ENCODE measurements at regions not wholly inside any gene's neighbourhood (a gene's known extent, or its start where the extent isn't known, plus 50 kb on each side); places are given as distances from the start of the nearest gene placed in this dataset.

- Mint-ChIP-seq H3K4me3 (no peak overlapping the region), H3K9me3 (peaks cover 5% of the 10 kb centered on the region), H3K27ac (no peak overlapping the region), H3K27me3 (ENCODE audit: low read depth) (no peaks in the 10 kb centered on the region), H3K4me1 (no peaks in the 10 kb centered on the region), H3K36me3 (no peaks in the 10 kb centered on the region)
- POLR2A ChIA-PET = no interaction called here
- CTCF ChIA-PET = interaction anchor here (1.1 kb wide), 1 partner anchor 181 kb away, joined by 3 read pairs; no protein-coding TSS in a partner anchor
- TF ChIP-seq IRF2 (CRISPR knock-in tag; IDR thresholded peaks at IDR 0.05; ENCODE audit: borderline replicate concordance, low read depth) (no peak), RELA (CRISPR knock-in tag; IDR thresholded peaks at IDR 0.05; ENCODE audit: borderline replicate concordance) (no peak), FOXP1 (CRISPR knock-in tag; IDR thresholded peaks at IDR 0.05; ENCODE audit: borderline replicate concordance) (no peak), NFATC4 (CRISPR knock-in tag; IDR thresholded peaks at IDR 0.05) (no peak), NR2C2 (CRISPR knock-in tag; IDR thresholded peaks at IDR 0.05) (no peak), ZBTB21 (CRISPR knock-in tag; IDR thresholded peaks at IDR 0.05; ENCODE audit: borderline replicate concordance) (no peak), ZMAT4 (CRISPR knock-in tag; IDR thresholded peaks at IDR 0.05) (no peak), JUN (CRISPR knock-in tag; IDR thresholded peaks at IDR 0.05) (no peak), GRHL2 (CRISPR knock-in tag; IDR thresholded peaks at IDR 0.05; ENCODE audit: insufficient replicate concordance, severe bottlenecking) (no peak), PREB (CRISPR knock-in tag; IDR thresholded peaks at IDR 0.05; ENCODE audit: borderline replicate concordance) (no peak), SMAD3 (CRISPR knock-in tag; IDR thresholded peaks at IDR 0.05; ENCODE audit: borderline replicate concordance) (no peak), CREB1 (CRISPR knock-in tag; IDR thresholded peaks at IDR 0.05) (no peak), ZNF423 (CRISPR knock-in tag; IDR thresholded peaks at IDR 0.05) (no peak), HMGXB4 (CRISPR knock-in tag; IDR thresholded peaks at IDR 0.05) (no peak), FOXP4 (CRISPR knock-in tag; IDR thresholded peaks at IDR 0.05) (no peak), NR1H2 (CRISPR knock-in tag; IDR thresholded peaks at IDR 0.05) (no peak), ZNF416 (CRISPR knock-in tag; IDR thresholded peaks at IDR 0.05) (no peak), FOXJ3 (CRISPR knock-in tag; IDR thresholded peaks at IDR 0.05; ENCODE audit: borderline replicate concordance) (no peak), ESRRA (CRISPR knock-in tag; IDR thresholded peaks at IDR 0.05; ENCODE audit: borderline replicate concordance) (no peak)
- no peak for DNase-seq (ENCODE audit: low spot score)
- ATAC-seq = no peak
Measured at GRCh38 chr20:52494244-52494643, 302.7 kb upstream of the ZFP64 start.

GRCh38 chr20:52493171-52493721 lies 301.7 kb upstream of the ZFP64 start:
- no peak overlapping the region for H3K4me3 Mint-ChIP-seq
- ATAC-seq (no peak), DNase-seq (ENCODE audit: low spot score) (no peak)
- H3K4me1 Mint-ChIP-seq = no peaks in the 10 kb centered on the region
- no peaks in the 10 kb centered on the region for H3K36me3 Mint-ChIP-seq
- H3K9me3 Mint-ChIP-seq = peaks cover 5% of the 10 kb centered on the region
- ChIA-PET CTCF (interaction anchor here (1.1 kb wide), 1 partner anchor 180 kb away, joined by 3 read pairs; no protein-coding TSS in a partner anchor), POLR2A (no interaction called here)
- no peaks in the 10 kb centered on the region for H3K27me3 Mint-ChIP-seq (ENCODE audit: low read depth)
- H3K27ac Mint-ChIP-seq = no peak overlapping the region
- TF ChIP-seq NR2C2 (CRISPR knock-in tag; IDR thresholded peaks at IDR 0.05) (no peak), ATF2 (CRISPR knock-in tag; IDR thresholded peaks at IDR 0.05; ENCODE audit: borderline replicate concordance, low read depth) (no peak), NFYB (CRISPR knock-in tag; conservative IDR thresholded peaks at IDR 0.05; ENCODE audit: low read depth) (no peak), CDX4 (CRISPR knock-in tag; IDR thresholded peaks at IDR 0.05; ENCODE audit: borderline replicate concordance) (no peak), ATF3 (CRISPR knock-in tag; conservative IDR thresholded peaks at IDR 0.05) (no peak), ESRRA (CRISPR knock-in tag; IDR thresholded peaks at IDR 0.05; ENCODE audit: borderline replicate concordance) (no peak), MLX (CRISPR knock-in tag; IDR thresholded peaks at IDR 0.05) (no peak), CBFB (CRISPR knock-in tag; IDR thresholded peaks at IDR 0.05; ENCODE audit: low read depth) (no peak), PRRX2 (CRISPR knock-in tag; IDR thresholded peaks at IDR 0.05) (no peak)

Data from WTC11 (cell line).